Neural cell (in vitro differentiated cells): ENCODE measurements at regions not wholly inside any gene's neighbourhood (a gene's known extent, or its start where the extent isn't known, plus 50 kb on each side); places are given as distances from the start of the nearest gene placed in this dataset.

ENCODE experiments used
- H2AFZ ChIP-seq: fragments of 200-600, 300-800 bp; sonication (generic), shearing (Covaris generic); 2 replicates; pipeline ENCODE4 v1.6.0; 2014; ENCODE audit warnings: low read depth, mild to moderate bottlenecking, antibody characterized with exemption, low read length, moderate library complexity
- H3F3A ChIP-seq: fragments of 200-600 bp; shearing (Covaris generic); 2 replicates; pipeline ENCODE4 v1.6.1; 2016; ENCODE audit warnings: mild to moderate bottlenecking, moderate library complexity, mixed read lengths, antibody characterized with exemption, low read length; ENCODE audit not compliant: insufficient read depth, poor library complexity, severe bottlenecking
- H3K27ac ChIP-seq: fragments of 200-600, 300-800 bp; sonication (generic), shearing (Covaris generic); 2 replicates; pipeline ENCODE4 v1.5.1; 2014; ENCODE audit warnings: mild to moderate bottlenecking, low read length, moderate library complexity
- H3K27me3 ChIP-seq: fragments of 300-800, 200-600 bp; sonication (generic), shearing (Covaris generic); 2 replicates; pipeline ENCODE4 v1.6.0; 2014; ENCODE audit warnings: mild to moderate bottlenecking, low read depth, low read length, moderate library complexity; ENCODE audit not compliant: insufficient read depth
- H3K36me3 ChIP-seq: fragments of 300-800, 200-600 bp; sonication (generic), shearing (Covaris generic); 2 replicates; pipeline ENCODE4 v1.5.1; 2014; ENCODE audit warnings: mild to moderate bottlenecking, antibody characterized with exemption, low read length, moderate library complexity; ENCODE audit not compliant: insufficient read depth
- H3K4me2 ChIP-seq: fragments of 300-800, 200-600 bp; sonication (generic), shearing (Covaris generic); 2 replicates; pipeline ENCODE4 v1.6.0; 2014; ENCODE audit warnings: mild to moderate bottlenecking, low read length
- H3K4me3 ChIP-seq: fragments of 300-800, 200-600 bp; sonication (generic), shearing (Covaris generic); 2 replicates; pipeline ENCODE4 v1.5.1; 2014; ENCODE audit warnings: mild to moderate bottlenecking, low read length, moderate library complexity
- H3K79me2 ChIP-seq: fragments of 200-600 bp; shearing (Covaris generic); replicated peaks from 2 replicates; pipeline ENCODE4 v1.6.0; 2014; ENCODE audit warnings: mild to moderate bottlenecking, low read length, moderate library complexity; ENCODE audit not compliant: insufficient read depth
- H3K9ac ChIP-seq: fragments of 300-800, 200-600 bp; sonication (generic), shearing (Covaris generic); 2 replicates; pipeline ENCODE4 v1.6.1; 2016; ENCODE audit warnings: mild to moderate bottlenecking, low read length, mixed read lengths
- H3K9me2 ChIP-seq: fragments of 200-600 bp; shearing (Covaris generic); 2 replicates; pipeline ENCODE4 v1.6.1; 2016; ENCODE audit warnings: mild to moderate bottlenecking, low read length, mixed read lengths; ENCODE audit not compliant: insufficient read depth
- H3K9me3 ChIP-seq: fragments of 200-600, 300-800 bp; sonication (generic), shearing (Covaris generic); 2 replicates; pipeline ENCODE4 v1.6.1; 2016; ENCODE audit warnings: mild to moderate bottlenecking, mixed run types, low read length, moderate library complexity, mixed read lengths
- H4K20me1 ChIP-seq: fragments of 200-600 bp; shearing (Covaris generic); 2 replicates; pipeline ENCODE4 v1.6.1; 2016; ENCODE audit warnings: mild to moderate bottlenecking, mixed run types; ENCODE audit not compliant: insufficient read depth
- CTCF ChIP-seq: fragments of 450-650 bp; IDR thresholded peaks from 2 replicates; pipeline ENCODE4 v1.5.1; 2014; ENCODE audit warnings: antibody characterized with exemption, mild to moderate bottlenecking, moderate library complexity; ENCODE audit not compliant: poor library complexity, severe bottlenecking
- EP300 ChIP-seq: fragments of 450-650 bp; conservative IDR thresholded peaks from 2 replicates; pipeline ENCODE4 v1.6.1; 2014; ENCODE audit warnings: antibody characterized with exemption, mild to moderate bottlenecking, moderate library complexity; ENCODE audit not compliant: poor library complexity, severe bottlenecking
- EZH2 ChIP-seq: fragments of 200-600, 300-800 bp; shearing (Covaris generic), sonication (generic); IDR thresholded peaks from 2 replicates; pipeline ENCODE4 v1.6.1; 2014; ENCODE audit warnings: antibody characterized with exemption, low read length, borderline replicate concordance, mild to moderate bottlenecking; ENCODE audit not compliant: insufficient read depth, poor library complexity, severe bottlenecking
- MXI1 ChIP-seq: fragments of 450-650 bp; conservative IDR thresholded peaks from 2 replicates; pipeline ENCODE4 v1.6.1; 2014; ENCODE audit warnings: antibody characterized with exemption, mild to moderate bottlenecking; ENCODE audit not compliant: poor library complexity, severe bottlenecking
- POLR2AphosphoS5 ChIP-seq: IDR thresholded peaks from 2 replicates; pipeline ENCODE4 v1.6.1; 2012
- RAD21 ChIP-seq: fragments of 450-650 bp; conservative IDR thresholded peaks from 2 replicates; pipeline ENCODE4 v1.6.1; 2014; ENCODE audit warnings: antibody characterized with exemption, mild to moderate bottlenecking, moderate library complexity
- REST ChIP-seq: IDR thresholded peaks from 2 replicates; pipeline ENCODE4 v1.6.1; 2012; ENCODE audit warnings: borderline replicate concordance
- SMC3 ChIP-seq: fragments of 450-650 bp; conservative IDR thresholded peaks from 2 replicates; pipeline ENCODE4 v1.6.1; 2014; ENCODE audit warnings: antibody characterized with exemption, mild to moderate bottlenecking, moderate library complexity; ENCODE audit not compliant: poor library complexity
- TAF1 ChIP-seq: IDR thresholded peaks from 2 replicates; pipeline ENCODE4 v1.6.1; 2012; ENCODE audit warnings: low read depth

GRCh38 chr9:7286101-7286500, 513.5 kb downstream of the DMAC1 start:
- Histone ChIP-seq H3K4me3 (no peak overlapping the region), H3K27me3 (no peaks in the 10 kb centered on the region), H2AFZ (no peak overlapping the region), H3K9me3 (no peaks in the 10 kb centered on the region), H4K20me1 (no peaks in the 10 kb centered on the region), H3K9me2 (no peaks in the 10 kb centered on the region), H3K4me2 (no peak overlapping the region), H3F3A (no peaks in the 10 kb centered on the region), H3K9ac (no peak overlapping the region), H3K36me3 (no peaks in the 10 kb centered on the region), H3K27ac (no peak overlapping the region), H3K79me2 (no peaks in the 10 kb centered on the region)
- TF ChIP-seq EZH2 (no peak), EP300 (no peak), POLR2AphosphoS5 (no peak), REST (no peak), SMC3 (no peak), TAF1 (no peak), MXI1 (no peak), CTCF (no peak), RAD21 (no peak)

GRCh38 chr9:7285199-7285598, 514.4 kb downstream of the DMAC1 start:
- Histone ChIP-seq H3K4me3 (no peak overlapping the region), H2AFZ (no peak overlapping the region), H3F3A (no peaks in the 10 kb centered on the region), H3K27me3 (no peaks in the 10 kb centered on the region), H3K79me2 (no peaks in the 10 kb centered on the region), H3K4me2 (no peak overlapping the region), H4K20me1 (no peaks in the 10 kb centered on the region), H3K9ac (no peak overlapping the region), H3K9me3 (no peaks in the 10 kb centered on the region), H3K36me3 (no peaks in the 10 kb centered on the region), H3K9me2 (no peaks in the 10 kb centered on the region), H3K27ac (no peak overlapping the region)
- TF ChIP-seq TAF1 (no peak), REST (no peak), MXI1 (no peak), EP300 (no peak), SMC3 (no peak), CTCF (no peak), EZH2 (no peak), POLR2AphosphoS5 (no peak), RAD21 (no peak)
